ENCODE measurements at regions not wholly inside any gene's neighbourhood (a gene's known extent, or its start where the extent isn't known, plus 50 kb on each side); places are given as distances from the start of the nearest gene placed in this dataset.

DNA sequence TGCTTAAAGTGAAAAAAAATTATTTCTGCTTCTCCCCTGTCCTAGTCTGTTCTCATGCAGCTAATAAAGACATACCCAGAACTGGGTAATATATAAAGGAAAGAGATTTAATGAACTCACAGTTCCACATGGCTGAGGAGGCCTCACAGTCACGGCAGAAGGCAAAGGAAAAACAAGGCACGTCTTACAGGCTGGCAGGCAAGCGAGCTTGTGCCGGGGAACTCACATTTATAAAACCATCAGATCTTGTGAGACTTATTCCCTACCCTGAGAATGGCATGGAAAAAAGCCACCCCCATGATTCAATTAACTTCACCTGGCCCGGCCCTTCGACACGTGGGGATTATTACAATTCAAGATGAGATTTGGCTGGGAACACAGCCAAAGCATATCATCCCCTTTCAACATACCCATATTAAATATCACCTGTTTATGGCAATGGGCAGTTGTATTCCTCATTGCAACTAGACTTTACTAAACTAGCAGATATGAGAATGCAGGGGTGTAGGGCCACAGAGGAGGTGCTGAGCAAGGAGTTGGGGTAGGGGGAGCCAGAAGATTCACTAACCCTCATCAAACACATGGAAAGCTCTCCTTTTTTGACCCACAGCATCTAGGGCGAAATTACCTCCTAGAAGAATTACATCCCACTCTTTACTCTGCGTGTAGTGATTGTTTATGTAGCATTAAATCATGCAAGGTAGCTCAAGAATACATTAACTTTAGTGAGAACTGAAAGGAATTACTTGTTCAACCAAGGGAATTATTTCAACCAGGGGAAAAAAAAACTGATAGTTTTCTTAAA is 183.3 kb upstream of the DOK6 start:
- DNase-seq = peak; percentile 55

GRCh38 chr18:69220529-69220928 is 180.2 kb upstream of the DOK6 start:
- no peak for DNase-seq

GRCh38 chr18:69222089-69222488 is 178.6 kb upstream of the DOK6 start:
- DNase-seq = no peak

- no peak for DNase-seq
Measured at GRCh38 chr18:69226971-69227370, 173.7 kb upstream of the DOK6 start.

DNA sequence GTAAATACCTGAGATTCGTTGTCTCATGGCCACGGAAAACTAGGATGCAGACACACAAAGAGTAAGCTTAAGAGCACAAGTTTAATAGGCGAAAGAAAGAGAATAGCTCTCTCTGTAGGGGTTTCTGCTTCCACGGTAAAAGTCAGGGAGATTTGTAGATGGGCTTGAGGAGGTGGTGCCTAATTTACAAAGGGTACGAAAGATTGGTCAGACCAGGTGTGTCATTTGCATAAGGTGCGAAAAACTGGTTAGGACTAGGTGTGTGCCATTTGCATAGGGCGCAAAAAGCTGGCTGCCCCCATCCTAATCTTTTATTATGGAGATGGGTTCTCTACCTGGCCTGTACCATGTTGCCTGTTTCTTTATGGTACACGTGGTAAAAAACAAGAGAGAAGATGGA is 170.5 kb upstream of the DOK6 start:
- DNase-seq = no peak

GRCh38 chr18:69233465-69234054 is 167.1 kb upstream of the DOK6 start:
- no peak for DNase-seq

- no peak for DNase-seq
Measured at GRCh38 chr18:69239849-69240674, 160.6 kb upstream of the DOK6 start.

- DNase-seq = peak; percentile 36
Measured at GRCh38 chr18:69246027-69246426, 154.7 kb upstream of the DOK6 start.

DNA sequence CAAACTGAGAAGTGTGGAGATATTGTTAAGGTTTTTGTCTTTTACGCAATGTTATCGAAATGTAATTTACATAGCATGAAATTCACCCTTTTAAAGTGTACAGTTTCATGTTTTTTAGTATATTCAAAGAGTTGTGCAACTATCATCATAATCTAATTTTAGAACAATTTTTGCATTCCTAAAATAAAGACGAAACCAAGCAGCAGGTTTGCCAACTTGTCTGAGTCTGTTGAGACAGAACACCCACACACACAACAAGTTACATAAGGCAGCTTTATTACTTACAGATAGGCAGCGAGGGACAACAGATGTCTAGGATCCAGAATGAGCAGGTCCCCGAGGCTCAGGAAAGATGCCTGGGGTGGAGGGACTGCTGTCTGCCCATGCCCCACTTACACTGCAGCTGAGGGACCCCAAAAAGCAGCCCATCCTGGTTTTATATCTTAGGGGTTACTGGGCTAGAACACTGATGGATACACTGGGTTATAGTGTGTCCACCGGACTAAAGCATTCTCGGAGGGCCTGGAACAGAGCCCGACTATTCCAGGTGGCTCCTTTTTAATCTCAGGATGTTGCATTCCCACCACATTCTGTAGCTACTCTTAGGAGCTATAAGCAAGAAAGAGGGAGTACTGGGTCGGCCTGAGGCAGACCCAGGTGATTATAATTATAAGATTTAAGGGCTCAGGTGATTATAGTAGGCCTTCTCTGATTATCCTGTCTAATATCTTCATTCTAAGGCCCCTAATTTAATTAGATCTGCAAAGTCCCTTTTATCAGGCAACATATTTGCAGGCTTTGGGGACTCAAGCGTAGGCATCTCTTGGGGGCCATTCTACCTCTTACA is 150.2 kb upstream of the DOK6 start:
- no peak for DNase-seq

- no peak for DNase-seq
Measured at GRCh38 chr18:69257861-69258458, 142.7 kb upstream of the DOK6 start.

- no peak for DNase-seq
Measured at GRCh38 chr18:69259282-69259681, 141.4 kb upstream of the DOK6 start.

GRCh38 chr18:69261406-69261805 is 139.3 kb upstream of the DOK6 start:
- DNase-seq = no peak

GRCh38 chr18:69265656-69266055 is 135.0 kb upstream of the DOK6 start:
- DNase-seq = no peak

GRCh38 chr18:69267895-69268294 is 132.8 kb upstream of the DOK6 start:
- DNase-seq = no peak

DNA sequence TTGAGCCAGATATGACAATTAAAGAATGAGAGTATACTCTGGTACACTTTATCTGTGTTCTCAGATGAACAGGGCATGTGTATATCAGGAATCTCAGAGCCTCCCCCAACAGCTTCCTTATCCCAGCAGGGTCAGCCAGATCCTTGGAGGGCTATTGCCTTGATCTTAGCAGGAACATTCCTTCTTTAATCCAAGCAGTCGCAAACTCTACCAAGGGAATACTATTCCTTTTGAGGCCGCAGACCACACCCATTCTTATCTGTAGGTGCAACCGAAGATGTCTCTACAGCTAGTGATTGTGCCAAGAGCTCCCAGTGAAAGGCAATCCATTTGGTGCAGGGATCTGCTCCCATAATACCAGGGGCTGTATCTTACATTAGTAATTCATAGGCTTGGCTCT is 118.3 kb upstream of the DOK6 start:
- DNase-seq = no peak

GRCh38 chr18:69291044-69291443 is 109.6 kb upstream of the DOK6 start:
- no peak for DNase-seq

DNA sequence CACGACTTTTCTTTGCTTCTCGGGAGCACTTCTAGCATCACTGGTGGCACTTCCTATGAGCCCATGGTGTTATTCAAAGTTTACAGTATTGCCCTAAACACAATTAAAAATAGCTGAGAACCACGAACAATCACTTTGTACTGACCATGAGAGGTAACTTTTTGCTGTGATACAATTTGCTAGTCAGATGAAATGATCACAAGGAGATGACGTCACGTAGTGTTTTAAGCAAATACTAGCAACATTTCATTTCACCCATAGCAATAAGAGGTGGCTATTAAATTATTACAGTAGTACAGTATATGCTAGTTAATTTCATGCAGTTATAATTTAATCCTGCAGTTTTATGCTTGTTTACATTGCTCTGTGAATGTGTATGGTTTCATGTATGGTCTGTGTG is 108.9 kb upstream of the DOK6 start:
- DNase-seq = no peak

DNA sequence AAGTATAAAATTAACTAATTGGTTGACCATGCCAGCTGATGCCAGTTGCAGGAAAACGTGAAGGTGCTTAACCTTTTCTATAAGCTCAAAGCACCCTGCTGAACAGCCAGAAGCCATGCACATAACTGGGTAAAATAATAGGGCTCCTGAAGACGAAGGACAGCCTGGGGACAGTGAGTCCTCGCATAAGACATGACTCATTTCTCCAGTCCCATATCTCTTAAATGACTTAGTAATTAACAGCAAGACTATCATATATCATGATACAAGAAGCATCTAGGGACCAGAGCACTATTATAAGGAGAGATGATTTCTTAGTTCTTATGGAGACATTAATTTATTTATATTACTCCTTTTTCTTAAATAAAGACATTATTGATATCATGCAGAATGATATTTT is 100.5 kb upstream of the DOK6 start:
- DNase-seq = no peak

- DNase-seq = no peak
Measured at GRCh38 chr18:69308619-69309018, 92.1 kb upstream of the DOK6 start.

DNA sequence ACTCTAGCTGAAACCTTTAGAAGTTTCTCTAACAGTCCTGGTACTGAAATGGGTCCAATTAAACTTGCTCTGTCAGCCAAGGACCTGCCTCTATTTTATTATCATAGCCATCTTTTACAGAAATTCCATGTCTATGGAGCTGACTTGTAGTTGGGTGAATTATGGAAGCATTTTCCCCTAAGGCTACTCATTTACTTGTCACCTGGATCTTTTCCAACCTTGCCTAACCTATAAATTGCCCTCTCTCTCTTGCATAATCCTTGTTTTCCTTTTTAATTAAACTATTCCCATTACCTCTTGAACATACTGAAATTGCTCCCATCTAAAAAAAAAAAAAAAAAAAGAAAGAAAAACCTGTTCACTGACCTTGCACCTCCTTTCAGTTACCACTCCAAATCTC is 74.6 kb upstream of the DOK6 start:
- no peak for DNase-seq

DNA sequence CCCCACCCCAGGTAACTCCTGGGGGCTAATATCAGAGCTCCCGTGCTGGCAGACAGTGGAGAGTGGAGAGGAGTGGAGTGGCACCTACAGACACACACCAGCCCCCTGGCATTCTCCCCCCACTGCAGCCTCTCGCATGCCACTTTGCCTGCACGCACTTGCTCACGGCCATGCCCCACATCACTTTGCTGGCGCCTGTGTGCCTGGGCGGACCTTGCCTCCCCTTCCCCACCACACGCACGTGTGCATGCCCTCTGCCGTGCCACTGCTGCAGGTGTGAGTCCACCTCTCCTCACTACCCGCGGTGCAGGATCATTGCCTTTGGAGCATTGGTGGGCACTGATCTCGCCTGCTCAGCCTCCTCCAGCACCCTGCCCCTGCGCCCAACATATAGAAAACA is 72.6 kb upstream of the DOK6 start:
- DNase-seq = no peak

DNA sequence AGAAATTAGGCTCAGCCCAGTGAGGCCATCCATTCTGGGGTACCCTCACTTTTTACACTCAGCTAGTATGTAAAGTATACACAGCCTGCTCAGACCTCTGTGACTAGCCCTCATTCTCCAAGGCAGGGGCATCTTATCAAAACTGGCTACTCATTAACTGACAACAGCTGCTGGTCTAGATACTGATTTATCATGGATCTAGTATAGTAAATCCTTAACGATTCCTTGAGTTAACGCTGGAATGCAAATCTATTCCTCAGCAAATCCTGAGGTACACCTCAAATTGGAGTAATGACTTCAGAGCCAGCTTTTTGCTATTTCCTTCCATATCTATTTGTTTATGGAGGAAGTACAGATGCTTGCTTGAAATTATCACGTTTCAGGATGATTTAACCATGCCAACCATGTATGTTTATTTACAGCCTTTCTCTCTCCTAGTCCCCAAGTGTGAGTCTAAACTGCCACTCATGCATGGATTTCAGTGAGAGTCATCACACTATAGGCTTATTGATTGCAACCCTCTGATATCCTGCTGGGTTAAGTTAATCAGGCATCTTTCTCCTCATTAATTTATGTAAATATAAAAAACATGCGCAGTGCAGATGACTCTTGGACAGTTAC is 70.2 kb upstream of the DOK6 start:
- DNase-seq = no peak

All from NCI-H1436 (cell line).